Thyroid gland (tissue), 4 donors: ENCODE measurements at regions not wholly inside any gene's neighbourhood (a gene's known extent, or its start where the extent isn't known, plus 50 kb on each side); places are given as distances from the start of the nearest gene placed in this dataset.

Experiments used
- CTCF ChIP-seq, 6 experiments: fragments of 200-600 bp in 3 of 6; fragments of 450-650 bp in 3 of 6; sonication (generic) in 3 of 6; IDR thresholded peaks; one replicate each; pipeline ENCODE4 v1.5.1; 2016 to 2019; ENCODE audit warnings: antibody characterized with exemption in 6 of 6, mild to moderate bottlenecking in 2 of 6, inconsistent platforms in 1 of 6, moderate library complexity in 1 of 6
- POLR2A ChIP-seq, 2 donors: fragments of 450-650 bp; IDR thresholded peaks; one replicate each; pipeline ENCODE4 v1.6.1; 2017; ENCODE audit warnings: antibody characterized with exemption in 2 of 2, mild to moderate bottlenecking in 2 of 2, moderate library complexity in 1 of 2

GRCh38 chr7:148486937-148487336 lies 103.6 kb upstream of the C7orf33 start:
- TF ChIP-seq CTCF (IDR thresholded peaks at IDR 0.05): no peak
- no peak for TF ChIP-seq POLR2A (IDR thresholded peaks at IDR 0.05)
